ENCODE measurements at regions not wholly inside any gene's neighbourhood (a gene's known extent, or its start where the extent isn't known, plus 50 kb on each side); places are given as distances from the start of the nearest gene placed in this dataset.

Small RNA genes lying in the stretch of these regions (small RNA-seq; reads per million reads assigned to genes)
- gene RNU6-713P = 0 reads per million in 2 experiments

Measured in SK-MEL-5 (cell line).